ENCODE measurements at regions not wholly inside any gene's neighbourhood (a gene's known extent, or its start where the extent isn't known, plus 50 kb on each side); places are given as distances from the start of the nearest gene placed in this dataset.

GRCh38 chr5:33319151-33319550, 121.6 kb upstream of the TARS1 start:
- no peak for TF ChIP-seq CTCF (IDR thresholded peaks at IDR 0.05)
- no peak for TF ChIP-seq EP300 (IDR thresholded peaks at IDR 0.05)
- no peak for TF ChIP-seq POLR2A (IDR thresholded peaks at IDR 0.05)
- TF ChIP-seq POLR2AphosphoS5 (IDR thresholded peaks at IDR 0.05): no peak
